GM18526 (cell line): ENCODE measurements at regions not wholly inside any gene's neighbourhood (a gene's known extent, or its start where the extent isn't known, plus 50 kb on each side); places are given as distances from the start of the nearest gene placed in this dataset.

ENCODE experiments used
- POLR2A ChIP-seq: IDR thresholded peaks from 3 replicates; pipeline ENCODE4 v1.6.1; 2011; ENCODE audit not compliant: insufficient read length; ENCODE audit errors: extremely low read depth

DNA sequence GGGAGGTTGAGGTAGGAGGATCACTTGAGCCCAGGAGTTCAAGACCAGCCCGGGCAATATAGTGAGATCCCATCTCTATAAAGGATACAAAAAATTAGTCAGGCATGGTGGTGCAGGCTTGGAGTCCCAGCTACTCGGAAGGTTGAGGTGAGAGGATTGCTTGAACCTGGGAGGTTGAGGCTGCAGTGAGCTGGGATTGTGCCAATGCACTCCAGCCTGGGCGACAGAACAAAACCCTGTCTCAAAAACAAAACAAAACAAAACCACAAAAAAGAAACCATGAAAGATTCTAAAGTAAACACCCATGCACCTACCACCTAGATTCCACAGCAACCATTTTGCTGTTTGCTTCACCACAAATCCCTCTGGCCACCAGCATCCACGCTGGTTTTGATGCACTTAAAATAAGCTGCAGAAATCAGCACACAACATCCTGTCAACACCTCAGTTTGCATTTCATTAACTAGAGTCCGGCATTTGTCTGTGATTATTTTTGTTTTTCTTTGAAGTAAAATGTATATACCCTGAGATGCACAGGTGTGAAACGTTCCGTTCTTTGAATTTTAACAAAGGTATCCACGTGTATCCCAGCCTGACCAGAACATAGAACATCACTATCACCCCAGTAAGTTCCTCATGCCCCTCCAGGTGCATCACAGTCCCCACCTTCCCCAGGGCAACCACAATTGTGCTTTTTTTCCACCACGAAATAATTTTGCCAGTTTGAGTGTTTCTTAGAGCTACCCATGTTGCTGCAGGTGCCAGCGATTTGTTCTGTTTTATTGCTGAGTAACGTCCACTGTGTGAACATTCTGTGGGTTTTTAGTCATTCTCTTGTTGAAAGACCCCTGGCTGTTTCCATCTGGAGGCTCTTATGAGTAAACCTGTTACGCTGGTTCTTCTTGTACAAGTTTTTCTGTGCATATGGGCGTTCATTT lies 191.5 kb downstream of the SEC14L1 start:
- no peak for TF ChIP-seq POLR2A

DNA sequence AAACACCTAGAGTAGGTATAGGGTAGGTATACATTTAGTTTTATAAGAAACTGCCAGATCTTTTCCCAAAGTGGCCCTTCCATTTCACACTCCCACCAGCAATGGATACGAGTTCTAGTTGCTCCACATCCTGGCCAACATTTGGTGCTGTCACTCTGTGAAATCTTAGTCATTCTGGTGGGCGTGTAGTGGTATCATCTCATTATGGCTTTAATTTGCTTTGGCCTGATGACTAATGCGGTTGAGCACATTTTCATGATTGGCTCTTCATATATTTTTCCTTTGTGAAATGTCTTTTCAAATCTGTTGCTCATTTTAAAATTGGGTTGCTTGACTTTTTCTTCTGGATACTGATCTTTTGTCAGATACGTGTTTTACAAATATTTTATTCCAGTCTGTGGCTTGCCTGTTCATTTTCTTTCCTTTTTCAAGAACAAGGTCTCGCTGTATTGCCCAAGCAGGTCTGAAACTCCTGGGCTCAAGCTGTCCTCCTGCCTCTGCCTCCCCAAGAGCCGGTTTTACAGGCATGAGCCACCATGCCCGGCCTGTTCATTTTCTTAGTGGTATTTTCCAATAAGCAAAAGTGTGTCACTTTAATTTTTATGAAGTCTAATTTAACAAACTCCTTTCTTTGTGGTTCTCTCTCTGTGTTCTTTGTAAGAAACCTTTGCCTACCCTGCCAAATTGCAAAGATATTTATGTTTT lies 192.4 kb downstream of the SEC14L1 start:
- TF ChIP-seq POLR2A = no peak

DNA sequence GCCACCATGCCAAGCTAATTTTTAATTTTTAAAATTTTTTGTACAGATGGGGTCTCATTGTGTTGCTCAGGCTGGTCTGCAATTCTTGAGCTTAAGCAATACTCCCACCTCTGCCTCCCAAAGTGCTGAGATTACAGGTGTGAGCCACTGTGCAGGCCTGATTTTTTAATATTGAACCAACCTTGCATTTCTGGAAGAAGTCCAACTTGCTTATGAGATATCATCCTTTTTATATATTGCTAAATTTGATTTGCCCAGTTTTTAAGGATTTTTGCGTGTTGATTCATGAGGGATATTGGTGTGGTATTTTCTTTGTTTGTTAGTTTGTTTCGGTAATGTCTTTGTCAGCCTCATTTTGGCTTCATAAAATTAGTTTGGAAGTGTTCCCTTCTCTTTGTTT lies 196.4 kb downstream of the SEC14L1 start:
- TF ChIP-seq POLR2A = no peak

DNA sequence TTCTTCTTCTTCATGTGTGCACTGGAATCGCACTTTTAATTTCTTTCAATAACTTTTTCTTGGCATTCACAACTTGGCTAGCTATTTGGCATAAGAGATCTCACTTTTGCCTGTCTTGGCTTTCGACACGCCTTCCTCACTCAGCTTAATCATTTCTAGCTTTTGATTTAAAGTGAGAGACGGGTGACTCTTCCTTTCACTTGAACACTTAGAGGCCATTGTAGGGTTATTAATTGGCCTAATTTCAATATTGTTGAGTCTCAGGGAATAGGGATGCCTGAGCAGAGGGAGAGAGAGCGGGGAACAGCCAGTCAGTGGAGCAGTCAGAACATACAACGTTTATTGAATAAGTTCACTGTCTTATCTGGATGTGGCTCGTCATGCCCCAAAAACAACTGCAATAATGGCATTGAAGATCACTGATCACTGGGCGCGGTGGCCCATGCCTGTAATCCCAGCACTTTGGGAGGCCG lies 200.3 kb downstream of the SEC14L1 start:
- TF ChIP-seq POLR2A = no peak

DNA sequence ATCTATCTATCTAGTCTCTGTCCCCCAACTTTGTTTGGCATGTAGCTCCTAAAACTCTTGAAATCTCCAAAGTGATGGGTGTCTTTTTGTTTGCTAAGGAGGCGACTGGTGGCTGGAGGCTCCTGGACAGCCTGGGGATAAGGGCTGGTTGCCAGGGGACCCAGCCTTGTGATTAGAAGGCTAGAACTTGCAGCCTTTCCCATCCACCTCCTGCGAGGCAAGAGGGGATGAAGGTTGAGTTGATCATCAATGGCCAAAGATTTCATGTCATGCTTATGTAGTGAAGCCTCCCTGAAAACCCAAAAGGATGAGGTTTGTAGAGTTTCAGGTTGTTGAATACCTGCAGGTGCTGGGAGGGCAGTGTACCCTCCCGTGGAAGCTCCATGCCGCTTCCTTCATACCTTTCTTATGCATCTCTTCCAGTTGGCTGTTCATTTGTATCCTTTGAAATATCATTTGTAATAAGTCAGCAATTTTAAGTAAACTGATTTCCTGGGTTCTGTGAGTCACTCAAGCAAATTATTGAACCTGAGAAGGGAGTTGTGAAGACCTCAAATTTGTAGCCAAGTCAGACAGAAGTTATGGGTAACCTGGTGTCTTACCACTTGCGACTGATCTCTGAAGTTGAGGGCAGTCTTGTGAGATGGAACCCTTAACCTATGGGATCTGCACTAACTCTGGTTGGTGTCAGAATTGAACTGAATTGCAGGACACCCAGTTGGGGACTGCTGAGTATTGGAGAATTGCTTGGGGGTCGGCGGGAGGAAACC lies 202.4 kb downstream of the SEC14L1 start:
- TF ChIP-seq POLR2A = no peak

DNA sequence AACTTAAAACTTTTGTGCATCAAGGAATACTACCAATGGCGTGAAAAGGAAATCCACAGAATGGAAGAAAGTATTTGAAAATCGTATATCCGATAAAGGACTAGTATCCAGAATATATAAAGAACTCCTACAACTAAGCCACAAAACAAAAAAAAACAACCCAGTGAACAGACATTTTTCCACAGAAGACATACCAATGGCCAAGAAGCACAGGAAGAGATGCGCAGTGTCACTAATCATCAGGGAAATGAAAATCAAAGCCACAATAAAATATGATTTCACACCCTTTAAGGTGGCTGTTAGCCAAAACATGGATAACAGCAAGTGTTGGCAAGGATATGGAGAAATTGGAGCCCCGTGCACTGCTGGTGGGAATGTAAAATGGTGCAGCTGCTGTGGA lies 203.3 kb downstream of the SEC14L1 start:
- no peak for TF ChIP-seq POLR2A

DNA sequence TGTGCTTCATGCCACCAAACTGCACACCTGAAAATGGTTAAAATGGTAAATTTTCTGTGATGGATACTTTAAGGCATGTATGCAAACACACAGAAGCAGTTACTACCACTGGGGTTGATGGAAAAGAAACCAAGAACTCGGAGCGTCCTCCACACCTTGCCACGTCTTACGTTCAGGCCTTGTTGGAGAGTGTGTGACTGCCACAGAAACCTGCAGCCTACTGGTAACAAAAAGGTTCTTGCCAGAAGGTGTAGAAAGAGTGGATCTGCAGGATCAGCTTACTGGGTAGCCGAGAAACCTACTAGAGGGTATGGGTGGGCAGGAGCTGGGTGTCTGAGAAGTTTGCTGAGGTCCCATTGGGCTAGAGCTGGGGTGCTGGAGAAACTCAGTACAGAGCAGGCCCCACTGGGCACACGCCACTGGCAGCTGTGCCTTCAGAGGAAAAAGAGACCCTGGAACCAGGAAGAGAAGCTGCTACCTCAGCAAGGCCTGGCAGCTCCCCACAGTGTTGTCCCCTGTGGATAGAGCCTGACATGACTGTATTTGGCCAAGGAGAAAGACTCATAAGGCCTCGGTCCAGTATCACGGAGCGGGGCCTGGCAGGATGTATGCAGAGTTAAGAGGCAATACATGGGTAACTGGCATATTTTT lies 204.6 kb downstream of the SEC14L1 start:
- TF ChIP-seq POLR2A = no peak

DNA sequence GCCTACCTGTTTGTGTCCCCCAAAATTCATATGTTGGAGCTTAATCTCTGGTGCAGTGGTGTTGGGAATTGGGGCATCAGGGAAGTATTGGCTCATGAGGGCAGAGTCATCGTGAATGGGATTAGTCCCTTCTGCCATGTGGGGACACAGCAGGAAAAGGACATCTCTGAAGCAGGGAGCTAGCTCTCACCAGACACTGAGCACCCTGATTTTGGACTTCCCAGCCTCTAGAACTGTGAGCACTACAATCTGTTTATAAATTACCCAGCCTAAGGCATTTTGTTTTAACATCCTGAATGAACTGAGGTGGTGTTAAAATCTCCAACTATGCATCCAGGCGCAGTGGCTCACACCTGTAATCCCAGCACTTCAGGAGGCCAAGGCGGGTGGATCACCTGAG lies 206.0 kb downstream of the SEC14L1 start:
- no peak for TF ChIP-seq POLR2A

DNA sequence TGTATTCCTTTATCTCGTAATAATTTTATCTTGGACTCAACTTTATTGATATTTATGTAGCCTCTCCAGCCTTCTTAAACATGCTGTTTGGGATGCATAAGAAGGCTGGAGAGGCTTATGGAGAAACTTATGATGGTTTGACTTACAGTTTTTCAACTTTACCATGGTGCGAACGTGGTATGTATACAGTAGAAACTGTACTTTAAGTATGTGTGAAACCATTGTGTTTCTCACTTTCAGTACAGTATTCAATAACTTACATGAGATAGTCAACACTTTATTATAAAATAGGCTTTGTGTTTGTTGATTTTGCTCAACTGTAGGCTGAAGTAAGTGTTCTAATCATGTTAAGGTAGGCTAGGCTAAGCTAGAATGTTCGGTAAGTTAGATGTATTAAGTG lies 206.8 kb downstream of the SEC14L1 start:
- no peak for TF ChIP-seq POLR2A

DNA sequence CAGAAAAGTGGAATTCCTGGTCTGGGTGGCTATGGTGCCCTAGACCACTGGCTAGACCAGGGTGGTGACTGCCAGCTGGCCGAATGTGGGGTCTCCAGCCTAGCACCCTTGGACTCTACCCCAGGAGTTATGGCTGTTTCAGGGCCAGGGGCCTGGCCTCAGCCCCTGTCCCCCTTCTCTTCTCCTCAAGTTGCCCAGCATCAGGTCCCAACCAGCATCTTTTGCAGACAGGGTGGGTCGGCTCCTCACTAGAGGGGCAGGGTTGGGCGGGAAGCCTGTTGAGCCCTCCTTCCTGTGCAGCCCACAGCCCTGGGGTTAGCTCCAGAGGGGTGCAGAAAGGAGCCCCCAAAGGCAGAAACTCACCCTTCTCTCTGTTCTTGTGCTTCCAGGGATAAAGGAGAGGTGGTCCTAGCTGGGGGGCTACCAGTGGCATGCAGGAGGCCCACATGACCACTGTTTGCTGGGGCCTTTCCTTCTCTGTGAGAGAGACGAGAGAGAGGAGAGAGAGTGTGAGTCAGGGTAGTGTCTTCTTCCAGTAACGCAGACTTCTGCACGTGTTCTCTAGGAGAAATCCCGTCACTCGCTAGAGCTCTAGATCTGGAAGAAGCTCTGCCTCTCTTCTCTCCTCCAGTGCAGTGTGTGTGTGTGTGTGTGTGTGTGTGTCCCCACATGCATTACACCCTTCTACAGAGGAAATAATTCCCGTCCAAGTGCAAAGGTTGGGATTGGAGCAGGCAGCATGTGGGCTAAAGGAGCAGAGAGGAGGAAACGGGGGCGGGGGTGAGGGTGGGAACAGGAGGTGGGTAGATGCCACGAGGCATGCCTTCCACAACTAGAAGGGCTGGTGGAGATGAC lies 209.4 kb downstream of the SEC14L1 start:
- no peak for TF ChIP-seq POLR2A

DNA sequence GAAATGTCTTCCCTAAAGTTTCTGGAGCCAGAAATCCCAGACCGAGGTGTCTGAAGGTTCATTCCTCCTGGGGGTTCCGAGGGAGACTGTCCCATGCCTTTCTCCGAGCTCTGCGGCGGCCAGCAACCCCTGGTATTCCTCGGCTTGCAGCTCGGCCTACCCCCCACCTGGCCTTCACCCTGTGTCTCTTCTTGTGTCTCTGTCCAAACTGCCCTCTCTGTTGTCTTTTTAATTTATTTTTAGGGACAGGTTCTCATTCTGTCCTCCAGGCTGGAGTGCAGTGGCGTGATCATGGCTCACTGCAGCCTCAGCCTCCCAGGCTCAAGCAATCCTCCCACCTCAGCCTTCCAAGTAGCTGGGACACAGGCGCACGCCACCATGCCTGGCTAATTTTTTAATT lies 211.7 kb downstream of the SEC14L1 start:
- no peak for TF ChIP-seq POLR2A

DNA sequence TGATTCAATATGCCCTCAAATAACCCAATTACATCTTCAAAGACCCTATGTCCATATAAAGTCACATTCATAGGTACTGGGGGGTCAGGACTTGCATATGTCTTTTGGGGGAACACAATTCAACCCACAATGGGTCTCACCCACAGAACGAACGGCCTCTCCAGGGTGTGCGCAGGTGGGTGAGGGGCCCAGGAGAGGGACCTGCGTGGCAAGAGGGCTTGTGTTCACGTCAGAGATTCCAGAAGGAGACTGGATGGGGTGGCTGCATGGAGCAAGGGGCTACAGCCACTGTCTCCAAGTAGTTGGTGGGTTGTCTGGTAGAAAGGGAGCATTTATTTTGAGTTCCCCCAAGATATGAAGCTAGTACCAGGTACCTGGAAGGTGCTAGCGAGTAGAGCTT lies 212.2 kb downstream of the SEC14L1 start:
- TF ChIP-seq POLR2A = no peak

DNA sequence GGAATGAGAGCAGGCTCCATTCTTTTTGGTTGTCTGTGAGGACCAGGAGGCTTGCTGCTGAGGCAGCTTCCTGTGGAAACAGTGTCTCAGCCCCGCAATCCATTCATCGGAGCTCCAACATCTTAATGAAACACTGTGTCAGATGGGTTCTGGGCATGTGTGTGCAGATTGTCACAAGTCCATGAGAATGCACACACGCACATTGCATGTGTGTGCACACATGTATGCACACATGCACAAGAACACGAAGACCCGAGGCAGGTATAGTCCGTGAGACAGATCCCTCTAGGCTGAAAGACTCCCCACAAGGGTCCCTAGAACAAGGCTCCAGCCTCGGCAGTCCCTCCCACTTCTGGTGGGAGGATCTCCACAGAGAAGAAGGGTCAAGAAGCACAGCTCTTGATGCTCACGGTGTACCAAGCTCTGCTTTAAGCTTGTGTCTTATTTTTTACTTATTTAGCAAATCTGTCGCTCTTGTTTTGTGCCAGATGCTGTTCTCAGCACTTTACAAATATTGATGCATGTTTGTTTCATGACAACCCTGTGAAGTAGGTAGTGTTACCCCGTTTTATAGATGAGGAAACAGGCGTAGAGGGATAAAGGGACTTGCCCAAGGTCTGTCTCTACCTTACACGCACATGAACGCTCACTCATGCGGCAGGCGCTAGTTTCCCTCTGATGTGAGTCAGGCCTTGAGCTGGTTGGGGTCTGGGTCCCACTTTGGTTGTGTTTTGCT lies 213.1 kb downstream of the SEC14L1 start:
- no peak for TF ChIP-seq POLR2A

DNA sequence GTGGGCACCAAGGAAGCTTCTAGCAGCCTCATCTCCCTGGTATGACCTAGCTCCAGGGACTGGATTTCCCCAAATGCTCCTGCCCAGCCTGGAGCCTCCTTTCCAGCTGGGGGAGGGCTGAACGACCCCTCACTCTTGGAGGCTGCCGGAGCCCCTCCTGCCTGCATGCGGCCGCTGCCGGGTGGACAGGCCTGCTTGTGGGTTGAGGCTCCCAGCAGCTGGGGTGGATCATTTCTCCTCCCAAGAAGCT lies 213.6 kb downstream of the SEC14L1 start:
- no peak for TF ChIP-seq POLR2A
